K562 (cell line): ENCODE measurements at regions not wholly inside any gene's neighbourhood (a gene's known extent, or its start where the extent isn't known, plus 50 kb on each side); places are given as distances from the start of the nearest gene placed in this dataset.

Experiments used
- CTCF ChIP-seq, 3 experiments: IDR thresholded peaks in 2 of 3; conservative IDR thresholded peaks in 1 of 3; 2 replicates each; pipeline ENCODE4 v1.5.1; 2011 to 2012; ENCODE audit warnings: low read length in 3 of 3, mild to moderate bottlenecking in 3 of 3, control low read depth in 2 of 3, improper control_type of control experiment in 1 of 3, inconsistent platforms in 1 of 3, low read depth in 1 of 3, mixed read lengths in 1 of 3, moderate library complexity in 1 of 3; ENCODE audit not compliant: insufficient read depth in 2 of 3
- POLR2AphosphoS5 ChIP-seq: IDR thresholded peaks from 2 replicates; pipeline ENCODE4 v1.6.1; 2011; ENCODE audit warnings: mild to moderate bottlenecking, low read depth, low read length, moderate library complexity; ENCODE audit not compliant: control insufficient read depth, insufficient read depth
- RAD51 ChIP-seq: fragments of 450-650 bp; IDR thresholded peaks from 2 replicates; pipeline ENCODE4 v1.7.1; 2016; ENCODE audit warnings: low read depth, mild to moderate bottlenecking, borderline replicate concordance
- SMC3 ChIP-seq: conservative IDR thresholded peaks from 2 replicates; pipeline ENCODE4 v1.6.1; 2011; ENCODE audit warnings: low read depth, low read length, improper control_type of control experiment; ENCODE audit not compliant: insufficient read depth
- ZNF785 ChIP-seq: fragments of 250-450 bp; sonication (Bioruptor Pico); IDR thresholded peaks from 2 replicates; pipeline ENCODE4 v1.4.0; 2020; ENCODE audit warnings: mild to moderate bottlenecking

- TF ChIP-seq ZNF785 (CRISPR knock-in tag), result no peak
- TF ChIP-seq POLR2AphosphoS5, result no peak
- TF ChIP-seq CTCF (IDR thresholded peaks at IDR 0.05 in 2 of 3, conservative IDR thresholded peaks at IDR 0.05 in 1 of 3; ENCODE audit: insufficient read depth in 2 of 3, low read depth in 1 of 3, low read length in 3 of 3), result no peak
- no peak for TF ChIP-seq SMC3
- no peak for TF ChIP-seq RAD51
These were observed 107.6 kb upstream of the NFIA start for GRCh38 chr1:60974524-60975372.
